PFSK-1 (cell line): ENCODE measurements at regions not wholly inside any gene's neighbourhood (a gene's known extent, or its start where the extent isn't known, plus 50 kb on each side); places are given as distances from the start of the nearest gene placed in this dataset.

ENCODE experiments used
- FOXP2 ChIP-seq: optimal IDR thresholded peaks from 2 replicates; pipeline ENCODE3; 2011; ENCODE audit warnings: borderline replicate concordance, control low read depth, inconsistent platforms; ENCODE audit not compliant: insufficient read depth; ENCODE audit errors: extremely low read length, extremely low read depth
- POLR2AphosphoS5 ChIP-seq: IDR thresholded peaks from 2 replicates; pipeline ENCODE4 v1.6.1; 2012; ENCODE audit warnings: low read depth, mild to moderate bottlenecking, control low read depth, low read length, moderate library complexity
- TF ChIP-seq, protein P1 (sequence below), 2 experiments: IDR thresholded peaks; 2 replicates each; pipeline versions ENCODE4 v1.6.1 to v1.8.0; 2011 to 2012; ENCODE audit warnings: low read depth in 2 of 2, low read length in 2 of 2, control low read depth in 1 of 2, inconsistent platforms in 1 of 2, mild to moderate bottlenecking in 1 of 2, moderate library complexity in 1 of 2; ENCODE audit not compliant: insufficient read depth in 1 of 2

DNA sequence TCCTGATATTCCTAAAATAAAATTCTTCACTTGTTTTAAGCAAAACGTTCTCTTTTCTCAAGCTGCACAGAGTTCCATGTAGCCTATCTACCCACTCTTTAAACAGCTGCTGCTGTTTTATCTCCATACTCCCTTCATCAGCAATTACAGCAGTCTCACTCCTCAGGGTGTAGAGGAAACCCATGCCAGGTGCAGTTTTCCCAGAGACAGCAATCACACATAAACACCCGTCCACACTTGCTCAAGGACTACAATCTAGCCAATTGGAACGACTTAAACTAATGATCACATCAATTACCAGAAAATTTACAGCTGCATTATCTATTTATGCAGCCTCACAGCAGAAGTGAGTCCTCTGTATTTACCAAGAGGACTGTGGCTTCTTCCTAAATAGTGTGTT is 141.7 kb downstream of the HTR1A start:
- TF ChIP-seq POLR2AphosphoS5 (no peak), FOXP2 (no peak)
- TF ChIP-seq, protein P1, sequence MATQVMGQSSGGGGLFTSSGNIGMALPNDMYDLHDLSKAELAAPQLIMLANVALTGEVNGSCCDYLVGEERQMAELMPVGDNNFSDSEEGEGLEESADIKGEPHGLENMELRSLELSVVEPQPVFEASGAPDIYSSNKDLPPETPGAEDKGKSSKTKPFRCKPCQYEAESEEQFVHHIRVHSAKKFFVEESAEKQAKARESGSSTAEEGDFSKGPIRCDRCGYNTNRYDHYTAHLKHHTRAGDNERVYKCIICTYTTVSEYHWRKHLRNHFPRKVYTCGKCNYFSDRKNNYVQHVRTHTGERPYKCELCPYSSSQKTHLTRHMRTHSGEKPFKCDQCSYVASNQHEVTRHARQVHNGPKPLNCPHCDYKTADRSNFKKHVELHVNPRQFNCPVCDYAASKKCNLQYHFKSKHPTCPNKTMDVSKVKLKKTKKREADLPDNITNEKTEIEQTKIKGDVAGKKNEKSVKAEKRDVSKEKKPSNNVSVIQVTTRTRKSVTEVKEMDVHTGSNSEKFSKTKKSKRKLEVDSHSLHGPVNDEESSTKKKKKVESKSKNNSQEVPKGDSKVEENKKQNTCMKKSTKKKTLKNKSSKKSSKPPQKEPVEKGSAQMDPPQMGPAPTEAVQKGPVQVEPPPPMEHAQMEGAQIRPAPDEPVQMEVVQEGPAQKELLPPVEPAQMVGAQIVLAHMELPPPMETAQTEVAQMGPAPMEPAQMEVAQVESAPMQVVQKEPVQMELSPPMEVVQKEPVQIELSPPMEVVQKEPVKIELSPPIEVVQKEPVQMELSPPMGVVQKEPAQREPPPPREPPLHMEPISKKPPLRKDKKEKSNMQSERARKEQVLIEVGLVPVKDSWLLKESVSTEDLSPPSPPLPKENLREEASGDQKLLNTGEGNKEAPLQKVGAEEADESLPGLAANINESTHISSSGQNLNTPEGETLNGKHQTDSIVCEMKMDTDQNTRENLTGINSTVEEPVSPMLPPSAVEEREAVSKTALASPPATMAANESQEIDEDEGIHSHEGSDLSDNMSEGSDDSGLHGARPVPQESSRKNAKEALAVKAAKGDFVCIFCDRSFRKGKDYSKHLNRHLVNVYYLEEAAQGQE (IDR thresholded peaks at IDR 0.05; ENCODE audit: insufficient read depth in 1 of 2, low read depth in 2 of 2, low read length in 2 of 2): no peak
